OCI-LY3 (cell line): ENCODE measurements at regions not wholly inside any gene's neighbourhood (a gene's known extent, or its start where the extent isn't known, plus 50 kb on each side); places are given as distances from the start of the nearest gene placed in this dataset.
"Not testable (repeated sequence)": the region's sequence is repeated elsewhere in the genome, so short reads cannot be mapped to it uniquely, and the experiment has no call there.

Experiments used
- EZH2phosphoT487 ChIP-seq: fragments of 200-600 bp; shearing (Covaris generic); IDR thresholded peaks from 2 replicates; pipeline ENCODE4 v1.6.1; 2018; ENCODE audit warnings: antibody characterized with exemption, mixed run types, low read depth
- TF ChIP-seq, protein P1 (sequence below): fragments of 200-600, 300-600 bp; sonication (generic); IDR thresholded peaks from 2 replicates; pipeline ENCODE4 v1.5.1; 2014; ENCODE audit warnings: antibody characterized with exemption, low read length, low read depth

DNA sequence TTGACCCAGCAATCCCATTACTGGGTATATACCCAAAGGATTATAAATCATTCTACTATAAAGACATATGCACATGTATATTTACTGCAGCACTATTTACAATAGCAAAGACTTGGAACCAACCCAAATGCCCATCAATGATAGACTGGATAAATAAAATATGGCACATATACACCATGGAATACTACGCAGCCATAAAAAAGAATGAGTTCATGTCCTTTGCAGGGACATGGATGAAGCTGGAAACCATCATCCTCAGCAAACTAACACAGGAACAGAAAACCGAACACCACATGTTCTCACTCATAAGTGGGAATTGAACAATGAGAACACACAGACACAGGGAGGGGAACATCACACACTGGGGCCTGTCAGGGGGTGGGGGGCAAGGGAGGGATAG lies 862.0 kb downstream of the KCNJ2 start:
- TF ChIP-seq, protein P1, sequence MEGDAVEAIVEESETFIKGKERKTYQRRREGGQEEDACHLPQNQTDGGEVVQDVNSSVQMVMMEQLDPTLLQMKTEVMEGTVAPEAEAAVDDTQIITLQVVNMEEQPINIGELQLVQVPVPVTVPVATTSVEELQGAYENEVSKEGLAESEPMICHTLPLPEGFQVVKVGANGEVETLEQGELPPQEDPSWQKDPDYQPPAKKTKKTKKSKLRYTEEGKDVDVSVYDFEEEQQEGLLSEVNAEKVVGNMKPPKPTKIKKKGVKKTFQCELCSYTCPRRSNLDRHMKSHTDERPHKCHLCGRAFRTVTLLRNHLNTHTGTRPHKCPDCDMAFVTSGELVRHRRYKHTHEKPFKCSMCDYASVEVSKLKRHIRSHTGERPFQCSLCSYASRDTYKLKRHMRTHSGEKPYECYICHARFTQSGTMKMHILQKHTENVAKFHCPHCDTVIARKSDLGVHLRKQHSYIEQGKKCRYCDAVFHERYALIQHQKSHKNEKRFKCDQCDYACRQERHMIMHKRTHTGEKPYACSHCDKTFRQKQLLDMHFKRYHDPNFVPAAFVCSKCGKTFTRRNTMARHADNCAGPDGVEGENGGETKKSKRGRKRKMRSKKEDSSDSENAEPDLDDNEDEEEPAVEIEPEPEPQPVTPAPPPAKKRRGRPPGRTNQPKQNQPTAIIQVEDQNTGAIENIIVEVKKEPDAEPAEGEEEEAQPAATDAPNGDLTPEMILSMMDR: not testable (repeated sequence)
- not testable (repeated sequence) for TF ChIP-seq EZH2phosphoT487
